SK-N-SH (cell line): ENCODE measurements at regions not wholly inside any gene's neighbourhood (a gene's known extent, or its start where the extent isn't known, plus 50 kb on each side); places are given as distances from the start of the nearest gene placed in this dataset.

Source experiments
- CTCF ChIA-PET: fragments of 300-600, 350-600 bp; formaldehyde crosslinking; extraction: SDS; loops from one replicate; lab custom pipeline; 2021; lab: Yijun Ruan, JAX
- POLR2A ChIA-PET: fragments of 350-600 bp; sonication (Branson Sonifier 250); formaldehyde crosslinking; extraction: SDS; loops from one replicate; lab custom pipeline; 2020; ENCODE audit warnings: antibody characterized with exemption, inconsistent platforms; lab: Yijun Ruan, JAX
- DNase-seq: peaks from one replicate; pipeline ENCODE4 v3.0.0; 2012
- H2AFZ ChIP-seq: fragments of 200-600 bp; sonication (generic); 2 replicates; pipeline ENCODE4 v1.8.1; 2016; ENCODE audit warnings: antibody characterized with exemption, mild to moderate bottlenecking, low read depth
- H3F3A ChIP-seq: fragments of 200-600 bp; sonication (generic); replicated peaks from 2 replicates; pipeline ENCODE3; 2016; ENCODE audit warnings: antibody characterized with exemption, mild to moderate bottlenecking; ENCODE audit not compliant: insufficient read depth
- H3K27ac ChIP-seq, 2 experiments: fragments of 200-500 bp in 1 of 2; fragments of 200-600 bp in 1 of 2; sonication (Bioruptor generic) in 1 of 2; sonication (generic), shearing (Covaris generic) in 1 of 2; 2 replicates each; pipeline versions ENCODE4 v1.5.1 to v1.6.1; 2014 to 2016; ENCODE audit warnings: low read depth in 2 of 2, inconsistent platforms in 1 of 2, low read length in 1 of 2, mild to moderate bottlenecking in 1 of 2, mixed read lengths in 1 of 2
- H3K27me3 ChIP-seq: fragments of 200-600 bp; sonication (generic), shearing (Covaris generic); 2 replicates; pipeline ENCODE4 v1.6.1; 2016; ENCODE audit warnings: mixed run types; ENCODE audit not compliant: insufficient read depth
- H3K36me3 ChIP-seq, 2 experiments: fragments of 200-500 bp in 1 of 2; fragments of 200-600 bp in 1 of 2; sonication (Bioruptor generic) in 1 of 2; sonication (generic) in 1 of 2; replicated peaks in 1 of 2; 2 replicates each; pipeline versions ENCODE3 to v1.5.1; 2014 to 2016; ENCODE audit warnings: low read length in 1 of 2, mild to moderate bottlenecking in 1 of 2; ENCODE audit not compliant: insufficient read depth in 2 of 2, control insufficient read depth in 1 of 2
- H3K4me1 ChIP-seq, 2 experiments: fragments of 200-500 bp in 1 of 2; fragments of 200-600 bp in 1 of 2; sonication (Bioruptor generic) in 1 of 2; sonication (generic), shearing (Covaris generic) in 1 of 2; 2 replicates each; pipeline versions ENCODE4 v1.5.1 to v1.6.1; 2014 to 2016; ENCODE audit warnings: low read depth in 1 of 2, low read length in 1 of 2, mixed run types in 1 of 2; ENCODE audit not compliant: insufficient read depth in 2 of 2, control insufficient read depth in 1 of 2
- H3K4me2 ChIP-seq: fragments of 200-600 bp; sonication (generic), shearing (Covaris generic); 2 replicates; pipeline ENCODE4 v1.6.1; 2017; ENCODE audit warnings: mixed run types
- H3K4me3 ChIP-seq, 2 experiments: fragments of 200-500 bp in 1 of 2; fragments of 200-600 bp in 1 of 2; sonication (Bioruptor generic) in 1 of 2; sonication (generic), shearing (Covaris generic) in 1 of 2; 2 replicates each; pipeline versions ENCODE4 v1.5.1 to v1.8.1; 2014 to 2016; ENCODE audit warnings: low read depth in 2 of 2, inconsistent platforms in 1 of 2, low read length in 1 of 2, mild to moderate bottlenecking in 1 of 2, mixed read lengths in 1 of 2, moderate library complexity in 1 of 2
- H3K79me2 ChIP-seq: fragments of 200-600 bp; sonication (generic); 2 replicates; pipeline ENCODE4 v1.8.1; 2017; ENCODE audit warnings: mild to moderate bottlenecking; ENCODE audit not compliant: insufficient read depth
- H3K9ac ChIP-seq: fragments of 200-600 bp; sonication (generic); 2 replicates; pipeline ENCODE4 v1.6.1; 2017; ENCODE audit warnings: mixed run types
- H3K9me2 ChIP-seq: fragments of 200-600 bp; sonication (generic); 2 replicates; pipeline ENCODE4 v1.6.1; 2017; ENCODE audit warnings: mixed run types
- H3K9me3 ChIP-seq: fragments of 200-600 bp; sonication (generic); 2 replicates; pipeline ENCODE4 v1.6.1; 2017; ENCODE audit warnings: mixed run types, mild to moderate bottlenecking, moderate library complexity
- H4K20me1 ChIP-seq: fragments of 200-600 bp; sonication (generic); 2 replicates; pipeline ENCODE4 v1.6.1; 2017; ENCODE audit warnings: mild to moderate bottlenecking, mixed run types; ENCODE audit not compliant: insufficient read depth
- CTCF ChIP-seq: fragments of 200-600 bp; sonication (generic); IDR thresholded peaks from 2 replicates; pipeline ENCODE4 v1.6.1; 2017; ENCODE audit warnings: antibody characterized with exemption, mild to moderate bottlenecking, moderate library complexity
- EP300 ChIP-seq, 2 experiments: IDR thresholded peaks; 2 replicates each; pipeline versions ENCODE4 v1.4.0 to v1.6.1; 2012; ENCODE audit warnings: borderline replicate concordance in 1 of 2, low read depth in 1 of 2, low read length in 1 of 2
- EZH2phosphoT487 ChIP-seq: fragments of 200-600 bp; sonication (generic); IDR thresholded peaks from 2 replicates; pipeline ENCODE4 v1.6.1; 2017; ENCODE audit warnings: low read depth, mixed run types, mild to moderate bottlenecking, antibody characterized with exemption, moderate library complexity, borderline replicate concordance
- GABPA ChIP-seq: IDR thresholded peaks from 2 replicates; pipeline ENCODE4 v1.4.0; 2012; ENCODE audit warnings: low read depth, mild to moderate bottlenecking
- GATA2 ChIP-seq: sonication (generic); formaldehyde crosslinking; IDR thresholded peaks from 2 replicates; pipeline ENCODE4 v1.5.0; 2020; ENCODE audit warnings: mild to moderate bottlenecking, missing genetic modification reagents
- MEF2A ChIP-seq: IDR thresholded peaks from 2 replicates; pipeline ENCODE4 v1.4.0; 2012; ENCODE audit warnings: low read depth, borderline replicate concordance
- NFIC ChIP-seq: IDR thresholded peaks from 2 replicates; pipeline ENCODE4 v1.4.0; 2012; ENCODE audit warnings: borderline replicate concordance
- POLR2AphosphoS5 ChIP-seq: IDR thresholded peaks from 2 replicates; pipeline ENCODE4 v1.6.1; 2012; ENCODE audit warnings: low read depth, low read length
- RAD21 ChIP-seq: IDR thresholded peaks from 2 replicates; pipeline ENCODE4 v1.6.1; 2012; ENCODE audit warnings: mild to moderate bottlenecking, low read length
- REST ChIP-seq: IDR thresholded peaks from 2 replicates; pipeline ENCODE4 v1.6.1; 2012; ENCODE audit warnings: mild to moderate bottlenecking, low read depth, low read length, moderate library complexity
- SIN3A ChIP-seq: IDR thresholded peaks from 2 replicates; pipeline ENCODE4 v1.6.1; 2012; ENCODE audit warnings: low read depth, mild to moderate bottlenecking, low read length, moderate library complexity, borderline replicate concordance
- TCF12 ChIP-seq: IDR thresholded peaks from 2 replicates; pipeline ENCODE4 v1.4.0; 2012
- TEAD4 ChIP-seq: IDR thresholded peaks from 2 replicates; pipeline ENCODE4 v1.4.0; 2012; ENCODE audit warnings: mild to moderate bottlenecking, borderline replicate concordance; ENCODE audit not compliant: insufficient read depth
- ZBTB33 ChIP-seq: IDR thresholded peaks from 2 replicates; pipeline ENCODE4 v1.4.0; 2012; ENCODE audit warnings: low read depth, borderline replicate concordance
- WGBS: methylation state at CpG from one replicate; pipeline ENCODE4 v1.1.6; 2017; ENCODE audit warnings: low lambda C conversion rate; 5-methylcytosine and 5-hydroxymethylcytosine counted together
- TF ChIP-seq, protein P1 (sequence below): fragments of 150-350 bp; IDR thresholded peaks from 2 replicates; pipeline ENCODE4 v1.6.1; 2017; ENCODE audit warnings: antibody characterized with exemption, low read length, low read depth, borderline replicate concordance
- TF ChIP-seq, protein P2 (sequence below): IDR thresholded peaks from 2 replicates; pipeline ENCODE4; 2012
- TF ChIP-seq, protein P3 (sequence below): IDR thresholded peaks from 2 replicates; pipeline ENCODE4 v1.4.0; 2012; ENCODE audit warnings: low read depth, borderline replicate concordance

DNA sequence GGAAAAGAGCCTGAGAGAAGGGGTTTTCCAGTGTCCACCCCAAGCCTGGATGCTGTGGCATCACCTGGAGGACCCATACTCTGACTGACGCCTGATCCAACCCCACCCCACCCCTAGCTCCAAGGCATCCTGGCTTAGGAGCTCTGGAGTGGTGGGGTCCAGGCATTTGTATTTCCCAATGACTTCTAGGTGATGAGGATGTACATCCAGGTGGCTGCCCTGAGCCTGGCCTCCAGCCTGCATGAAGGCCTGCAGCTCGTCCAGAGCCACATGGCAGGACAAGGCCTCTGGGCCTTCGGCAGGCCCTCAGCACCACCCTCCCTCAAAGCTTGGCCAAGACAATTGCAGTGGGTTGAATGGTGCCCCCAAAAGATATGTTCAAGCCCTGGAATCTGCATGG lies 347.5 kb downstream of the C16orf95 start:
- Histone ChIP-seq H3K9me2 (no peaks in the 10 kb centered on the region), H2AFZ (no peak overlapping the region), H3F3A (no peaks in the 10 kb centered on the region), H4K20me1 (no peaks in the 10 kb centered on the region), H3K9ac (no peak overlapping the region), H3K4me2 (no peak overlapping the region), H3K4me1 (no peaks in the 10 kb centered on the region), H3K79me2 (no peaks in the 10 kb centered on the region), H3K27me3 (peaks cover 20% of the 10 kb centered on the region; the same call in 1 of the 2 replicates), H3K36me3 (no peaks in the 10 kb centered on the region), H3K9me3 (no peaks in the 10 kb centered on the region), H3K27ac (no peak overlapping the region), H3K4me3 (no peak overlapping the region)
- ChIA-PET POLR2A (no interaction called here), CTCF (no interaction called here)
- TF ChIP-seq EP300 (IDR thresholded peaks at IDR 0.05; ENCODE audit: borderline replicate concordance in 1 of 2, low read depth in 1 of 2, low read length in 1 of 2) = no peak
- 29% methylated on average over 1 of the region's 3 CpGs for WGBS
- DNase-seq = no peak

DNA sequence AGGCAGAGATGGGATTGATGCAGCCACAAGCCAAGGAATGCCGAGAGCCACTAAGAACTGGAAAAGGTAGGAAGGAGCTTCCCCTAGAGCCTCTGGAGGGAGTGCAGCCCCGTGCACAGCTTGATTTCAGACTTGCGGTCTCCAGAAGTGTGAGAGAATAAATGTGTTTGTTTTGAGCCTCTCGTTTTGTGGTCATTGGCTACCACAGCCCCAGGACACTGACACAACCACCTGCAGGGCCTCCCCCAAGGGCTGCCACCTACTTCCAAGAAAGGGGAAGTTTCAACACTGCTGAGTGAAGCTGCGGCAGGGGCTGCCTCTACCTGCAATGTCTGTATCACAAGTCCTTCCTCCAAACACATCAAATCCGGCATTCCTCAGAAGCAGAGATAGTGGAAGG lies 346.9 kb downstream of the C16orf95 start:
- H3K4me2 ChIP-seq = no peak overlapping the region
- H3F3A ChIP-seq = peaks cover 2% of the 10 kb centered on the region
- CTCF ChIA-PET = no interaction called here

More for the DNA sequence above, 346.9 kb downstream of the C16orf95 start:
- H3K4me1 ChIP-seq = no peaks in the 10 kb centered on the region
- DNase-seq = no peak
- no peak for TF ChIP-seq SIN3A
- TF ChIP-seq GABPA = no peak
- TF ChIP-seq NFIC = no peak
- TF ChIP-seq RAD21 = no peak
- TF ChIP-seq POLR2AphosphoS5 = no peak
- no peak for TF ChIP-seq EZH2phosphoT487
- no peak for TF ChIP-seq TEAD4
- TF ChIP-seq, protein P1, sequence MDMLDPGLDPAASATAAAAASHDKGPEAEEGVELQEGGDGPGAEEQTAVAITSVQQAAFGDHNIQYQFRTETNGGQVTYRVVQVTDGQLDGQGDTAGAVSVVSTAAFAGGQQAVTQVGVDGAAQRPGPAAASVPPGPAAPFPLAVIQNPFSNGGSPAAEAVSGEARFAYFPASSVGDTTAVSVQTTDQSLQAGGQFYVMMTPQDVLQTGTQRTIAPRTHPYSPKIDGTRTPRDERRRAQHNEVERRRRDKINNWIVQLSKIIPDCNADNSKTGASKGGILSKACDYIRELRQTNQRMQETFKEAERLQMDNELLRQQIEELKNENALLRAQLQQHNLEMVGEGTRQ = no peak
- no peak for TF ChIP-seq GATA2 (CRISPR knock-in tag)
- no peak for TF ChIP-seq REST
- TF ChIP-seq, protein P2, sequence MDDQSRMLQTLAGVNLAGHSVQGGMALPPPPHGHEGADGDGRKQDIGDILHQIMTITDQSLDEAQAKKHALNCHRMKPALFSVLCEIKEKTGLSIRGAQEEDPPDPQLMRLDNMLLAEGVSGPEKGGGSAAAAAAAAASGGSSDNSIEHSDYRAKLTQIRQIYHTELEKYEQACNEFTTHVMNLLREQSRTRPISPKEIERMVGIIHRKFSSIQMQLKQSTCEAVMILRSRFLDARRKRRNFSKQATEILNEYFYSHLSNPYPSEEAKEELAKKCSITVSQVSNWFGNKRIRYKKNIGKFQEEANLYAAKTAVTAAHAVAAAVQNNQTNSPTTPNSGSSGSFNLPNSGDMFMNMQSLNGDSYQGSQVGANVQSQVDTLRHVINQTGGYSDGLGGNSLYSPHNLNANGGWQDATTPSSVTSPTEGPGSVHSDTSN = no peak
- TF ChIP-seq TCF12 = no peak
- no peak for TF ChIP-seq ZBTB33
- no peak for TF ChIP-seq MEF2A
- no peak for TF ChIP-seq CTCF
- TF ChIP-seq, protein P3, sequence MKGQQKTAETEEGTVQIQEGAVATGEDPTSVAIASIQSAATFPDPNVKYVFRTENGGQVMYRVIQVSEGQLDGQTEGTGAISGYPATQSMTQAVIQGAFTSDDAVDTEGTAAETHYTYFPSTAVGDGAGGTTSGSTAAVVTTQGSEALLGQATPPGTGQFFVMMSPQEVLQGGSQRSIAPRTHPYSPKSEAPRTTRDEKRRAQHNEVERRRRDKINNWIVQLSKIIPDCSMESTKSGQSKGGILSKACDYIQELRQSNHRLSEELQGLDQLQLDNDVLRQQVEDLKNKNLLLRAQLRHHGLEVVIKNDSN = no peak
- POLR2A ChIA-PET = no interaction called here
- H3K9me3 ChIP-seq = no peaks in the 10 kb centered on the region
- peaks cover 20% of the 10 kb centered on the region; the same call in 1 of the 2 replicates for H3K27me3 ChIP-seq
- H3K79me2 ChIP-seq = no peaks in the 10 kb centered on the region
- WGBS = 10% methylated on average over 6 of the region's 6 CpGs
- no peak overlapping the region for H2AFZ ChIP-seq
- no peaks in the 10 kb centered on the region for H3K9me2 ChIP-seq
- H4K20me1 ChIP-seq = no peaks in the 10 kb centered on the region
- H3K4me3 ChIP-seq = no peak overlapping the region
- no peak overlapping the region for H3K27ac ChIP-seq
- H3K36me3 ChIP-seq = no peaks in the 10 kb centered on the region
- no peak overlapping the region for H3K9ac ChIP-seq
